Kidney (tissue), 13 donors: ENCODE measurements at regions not wholly inside any gene's neighbourhood (a gene's known extent, or its start where the extent isn't known, plus 50 kb on each side); places are given as distances from the start of the nearest gene placed in this dataset.

ENCODE experiments used
- DNase-seq, 5 donors: peaks; one replicate each; pipeline ENCODE4 v3.0.0-alpha.2; 2013 to 2020
- FAIRE-seq: peaks from 2 replicates; lab custom pipeline; 2012; peaks lifted over from hg19 to GRCh38; lab: Jason Lieb, UNC
- H3K27ac ChIP-seq, 2 donors: one replicate each; pipeline ENCODE4 v1.7.0; 2013; ENCODE audit warnings: low read depth in 2 of 2, low read length in 2 of 2, inconsistent platforms in 1 of 2
- H3K27me3 ChIP-seq: one replicate; pipeline ENCODE4 v1.7.1; 2013; ENCODE audit warnings: low read length, inconsistent platforms; ENCODE audit not compliant: control insufficient read depth, insufficient read depth
- H3K36me3 ChIP-seq, 3 donors: one replicate each; pipeline versions ENCODE4 v1.7.0 to v1.7.1; 2013; ENCODE audit warnings: low read length in 3 of 3, control low read depth in 1 of 3, inconsistent platforms in 1 of 3; ENCODE audit not compliant: insufficient read depth in 3 of 3, control insufficient read depth in 2 of 3
- H3K4me1 ChIP-seq, 3 donors: one replicate each; pipeline versions ENCODE4 v1.7.0 to v1.7.1; 2013; ENCODE audit warnings: low read length in 3 of 3, inconsistent platforms in 1 of 3, low read depth in 1 of 3; ENCODE audit not compliant: control insufficient read depth in 2 of 3, insufficient read depth in 2 of 3
- H3K4me3 ChIP-seq, 3 donors: one replicate each; pipeline versions ENCODE4 v1.7.0 to v1.8.1; 2013; ENCODE audit warnings: low read length in 3 of 3, control low read depth in 1 of 3, inconsistent platforms in 1 of 3
- H3K9ac ChIP-seq, 3 donors: one replicate each; pipeline versions ENCODE4 v1.7.0 to v1.7.1; 2013; ENCODE audit warnings: low read length in 3 of 3, control low read depth in 1 of 3, inconsistent platforms in 1 of 3
- H3K9me3 ChIP-seq, 3 donors: one replicate each; pipeline versions ENCODE4 v1.7.0 to v1.7.1; 2013; ENCODE audit warnings: low read length in 3 of 3, control low read depth in 1 of 3, inconsistent platforms in 1 of 3; ENCODE audit not compliant: control insufficient read depth in 2 of 3, insufficient read depth in 1 of 3
- intact Hi-C: fragments of 100-400 bp; cut with DNase I; formaldehyde crosslinking; loops from one replicate; pipeline ENCODE4 v1.11.1; 2022
- TF ChIP-seq, protein P1 (sequence below): IDR thresholded peaks from 3 replicates; pipeline ENCODE4 v1.5.1; 2012; ENCODE audit warnings: mild to moderate bottlenecking, moderate library complexity, borderline replicate concordance; ENCODE audit not compliant: insufficient read depth; ENCODE audit errors: extremely low read depth
- donor health status: control.
- donor health status: control.
- donor health status: control.
- donor health status: control.
- donor health status: control.
- donor health status: DM: yes; HTN: yes; CAD: no.
- donor health status: Normal renal cell carcinoma (clear cell type).

DNA sequence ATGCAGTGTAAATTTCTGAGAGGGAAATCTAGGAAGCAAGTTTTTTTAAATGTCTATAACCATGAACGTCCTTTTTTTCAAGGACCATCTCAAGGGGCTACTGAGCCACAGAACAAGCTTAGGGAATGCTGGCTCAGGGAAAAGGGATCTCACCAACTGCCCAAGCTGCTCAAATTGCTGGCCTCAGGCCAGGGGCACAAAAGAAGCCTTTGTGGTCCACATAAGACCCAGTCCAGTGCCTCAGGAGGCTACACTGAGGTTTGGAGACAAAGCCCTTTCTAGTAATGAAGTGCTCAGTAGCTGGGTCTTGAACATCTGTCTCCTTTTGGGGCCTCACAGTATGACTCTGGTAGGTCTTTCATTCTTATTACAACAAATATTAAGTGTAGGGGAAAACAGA, 305.5 kb downstream of the RAB28 start:
- peaks cover 0 to 5% (median 0%) of the 10 kb centered on the region in 3 donors for H3K9me3 ChIP-seq
- no peak overlapping the region for H3K4me3 ChIP-seq
- DNase-seq (no peak), FAIRE-seq (no peak)
- H3K36me3 ChIP-seq = no peaks in the 10 kb centered on the region
- no peak overlapping the region for H3K27ac ChIP-seq
- intact Hi-C loops = no loop called here
- TF ChIP-seq, protein P1, sequence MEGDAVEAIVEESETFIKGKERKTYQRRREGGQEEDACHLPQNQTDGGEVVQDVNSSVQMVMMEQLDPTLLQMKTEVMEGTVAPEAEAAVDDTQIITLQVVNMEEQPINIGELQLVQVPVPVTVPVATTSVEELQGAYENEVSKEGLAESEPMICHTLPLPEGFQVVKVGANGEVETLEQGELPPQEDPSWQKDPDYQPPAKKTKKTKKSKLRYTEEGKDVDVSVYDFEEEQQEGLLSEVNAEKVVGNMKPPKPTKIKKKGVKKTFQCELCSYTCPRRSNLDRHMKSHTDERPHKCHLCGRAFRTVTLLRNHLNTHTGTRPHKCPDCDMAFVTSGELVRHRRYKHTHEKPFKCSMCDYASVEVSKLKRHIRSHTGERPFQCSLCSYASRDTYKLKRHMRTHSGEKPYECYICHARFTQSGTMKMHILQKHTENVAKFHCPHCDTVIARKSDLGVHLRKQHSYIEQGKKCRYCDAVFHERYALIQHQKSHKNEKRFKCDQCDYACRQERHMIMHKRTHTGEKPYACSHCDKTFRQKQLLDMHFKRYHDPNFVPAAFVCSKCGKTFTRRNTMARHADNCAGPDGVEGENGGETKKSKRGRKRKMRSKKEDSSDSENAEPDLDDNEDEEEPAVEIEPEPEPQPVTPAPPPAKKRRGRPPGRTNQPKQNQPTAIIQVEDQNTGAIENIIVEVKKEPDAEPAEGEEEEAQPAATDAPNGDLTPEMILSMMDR = no peak
- H3K9ac ChIP-seq = no peak overlapping the region
- no peaks in the 10 kb centered on the region for H3K4me1 ChIP-seq
- H3K27me3 ChIP-seq = no peaks in the 10 kb centered on the region

DNA sequence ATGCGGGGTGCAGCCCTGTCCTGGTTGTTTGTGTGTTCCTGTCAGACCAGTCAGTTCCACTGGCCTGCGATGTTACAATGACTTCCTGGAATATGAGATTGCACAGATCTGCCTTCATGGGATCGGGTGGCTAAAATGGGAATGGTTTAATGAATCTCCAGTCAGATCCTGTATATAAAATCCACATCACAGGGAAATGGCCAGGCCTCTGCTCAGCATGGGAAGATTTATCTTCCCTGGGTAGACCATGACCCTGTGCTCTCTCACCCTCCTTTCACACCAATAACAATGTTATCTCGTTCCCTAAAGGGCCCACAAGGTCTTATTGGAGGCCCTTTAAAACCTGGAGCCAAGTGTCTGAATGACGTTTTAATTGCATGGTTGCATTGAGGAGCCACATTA, 307.4 kb downstream of the RAB28 start:
- peak in 4 of 5 donors; percentile 49 to 68 (median 63) for DNase-seq
- FAIRE-seq = no peak
- Histone ChIP-seq H3K27me3 (no peaks in the 10 kb centered on the region), H3K27ac (no peak overlapping the region), H3K9ac (no peak overlapping the region), H3K4me3 (no peak overlapping the region), H3K4me1 (no peaks in the 10 kb centered on the region), H3K9me3 (no peaks in the 10 kb centered on the region), H3K36me3 (no peaks in the 10 kb centered on the region)
- TF ChIP-seq, protein P1 = no peak
- intact Hi-C loops = no loop called here

DNA sequence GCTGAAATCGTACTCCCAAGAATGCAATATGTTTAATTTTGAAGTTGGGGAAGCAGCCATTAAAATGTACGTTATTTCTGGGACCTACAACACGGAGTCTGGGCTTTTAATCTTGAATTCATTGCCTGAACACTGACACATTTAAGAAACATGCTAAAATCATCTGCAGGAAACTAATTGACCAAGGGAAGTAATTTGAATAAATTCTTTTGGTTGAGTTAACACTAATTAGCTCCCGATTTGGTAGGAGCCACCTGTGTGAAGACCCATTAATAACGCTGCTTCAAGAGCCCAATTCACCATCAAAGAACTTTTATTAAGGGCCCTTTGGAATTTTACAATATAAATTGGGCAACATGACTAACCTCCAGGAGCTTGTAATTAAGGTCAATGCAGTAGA, 309.2 kb downstream of the RAB28 start:
- Histone ChIP-seq H3K4me3 (no peak overlapping the region), H3K4me1 (no peaks in the 10 kb centered on the region), H3K36me3 (no peaks in the 10 kb centered on the region), H3K9me3 (no peaks in the 10 kb centered on the region), H3K9ac (no peak overlapping the region), H3K27me3 (no peaks in the 10 kb centered on the region), H3K27ac (no peak overlapping the region)
- DNase-seq (no peak), FAIRE-seq (no peak)
- intact Hi-C loops = no loop called here
- TF ChIP-seq, protein P1 = no peak

DNA sequence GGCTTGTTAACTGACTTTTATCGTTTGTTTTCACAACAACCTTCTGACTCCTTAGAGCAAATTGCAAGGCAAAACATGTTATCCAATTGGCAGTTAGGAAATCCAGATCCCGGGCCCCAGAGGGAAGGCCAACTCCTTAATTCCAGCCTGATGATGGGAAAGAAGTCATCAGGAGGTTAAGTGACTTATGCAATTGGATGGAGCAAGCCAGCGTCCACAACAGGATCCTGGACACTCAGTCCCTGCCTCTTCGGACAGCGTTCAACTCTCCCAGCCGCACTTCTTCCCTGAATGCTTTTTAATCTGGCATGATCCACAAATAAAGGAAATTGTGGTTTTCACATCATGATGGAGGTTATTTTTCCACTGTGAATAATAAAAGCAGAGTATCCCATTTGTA, 310.1 kb downstream of the RAB28 start:
- no peaks in the 10 kb centered on the region for H3K4me1 ChIP-seq
- H3K9ac ChIP-seq = no peak overlapping the region
- FAIRE-seq (no peak), DNase-seq (peak in 1 of 5 donors; percentile 85)
- H3K27ac ChIP-seq = no peak overlapping the region
- H3K9me3 ChIP-seq = no peaks in the 10 kb centered on the region
- no peak overlapping the region for H3K4me3 ChIP-seq
- no peaks in the 10 kb centered on the region for H3K27me3 ChIP-seq
- TF ChIP-seq, protein P1 = no peak
- no peaks in the 10 kb centered on the region for H3K36me3 ChIP-seq
- intact Hi-C loops = no loop called here
